Activated CD4-positive, CD25-positive, alpha-beta regulatory T cell (primary cell): ENCODE measurements at regions not wholly inside any gene's neighbourhood (a gene's known extent, or its start where the extent isn't known, plus 50 kb on each side); places are given as distances from the start of the nearest gene placed in this dataset.

Source experiments
- DNase-seq, 4 experiments: peaks; one replicate each; lab custom pipeline; 2025; lab: John Stamatoyannopoulos, UW

GRCh38 chr10:10587744-10588393, 429.8 kb upstream of the CELF2 start:
- DNase-seq: no peak

- DNase-seq: no peak
Observed at GRCh38 chr10:10589540-10590303, 427.9 kb upstream of the CELF2 start.

- no peak for DNase-seq
Observed at GRCh38 chr10:10591715-10592341, 425.8 kb upstream of the CELF2 start.

- no peak for DNase-seq
Observed at GRCh38 chr10:10596256-10596655, 421.4 kb upstream of the CELF2 start.

- no peak for DNase-seq
Observed at GRCh38 chr10:10598297-10598696, 419.4 kb upstream of the CELF2 start.

DNA sequence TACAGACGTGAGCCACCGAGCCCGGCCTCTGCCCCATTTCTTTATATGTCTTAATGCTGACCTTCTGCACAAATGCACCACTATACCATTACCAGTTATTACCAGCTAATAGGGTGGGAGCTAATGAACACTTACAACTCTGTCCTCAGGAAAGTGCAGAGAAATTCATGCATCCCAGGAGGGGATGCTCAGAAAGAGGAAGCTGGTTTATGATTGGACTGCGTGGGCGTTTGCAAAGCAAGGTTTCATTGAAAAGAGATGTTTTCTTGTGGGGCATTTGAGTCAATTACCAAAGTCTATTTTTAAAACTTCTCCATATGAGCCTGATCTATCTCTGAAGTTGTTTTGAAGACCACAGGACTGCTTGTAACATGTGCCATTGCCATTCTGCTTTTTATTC, 417.7 kb upstream of the CELF2 start:
- no peak for DNase-seq

GRCh38 chr10:10605551-10606081, 412.1 kb upstream of the CELF2 start:
- DNase-seq: no peak

GRCh38 chr10:10609379-10609955, 408.2 kb upstream of the CELF2 start:
- no peak for DNase-seq

- DNase-seq: no peak
Observed at GRCh38 chr10:10610171-10610570, 407.5 kb upstream of the CELF2 start.

- DNase-seq: no peak
Observed at GRCh38 chr10:10612151-10612550, 405.5 kb upstream of the CELF2 start.

GRCh38 chr10:10613656-10614244, 403.9 kb upstream of the CELF2 start:
- DNase-seq: no peak

DNA sequence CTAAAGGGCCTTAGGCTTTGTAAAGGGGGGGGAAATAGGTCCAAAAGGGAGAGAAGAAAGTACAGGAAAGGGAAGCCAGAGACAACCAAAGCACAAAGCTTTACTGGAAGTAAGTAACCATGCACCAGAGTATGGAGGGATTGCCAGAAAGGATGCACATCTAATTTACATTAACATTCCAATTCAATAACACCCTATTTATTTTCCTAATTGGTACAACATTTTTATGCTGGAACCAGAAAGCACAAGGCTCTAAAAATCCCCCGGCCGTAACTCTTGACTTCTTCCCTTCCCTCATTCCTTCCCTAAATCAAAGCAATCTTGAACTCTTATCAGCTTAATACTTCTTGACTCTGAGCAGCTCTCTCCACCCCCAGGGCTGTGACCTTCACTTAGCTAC, 400.0 kb upstream of the CELF2 start:
- DNase-seq: no peak

DNA sequence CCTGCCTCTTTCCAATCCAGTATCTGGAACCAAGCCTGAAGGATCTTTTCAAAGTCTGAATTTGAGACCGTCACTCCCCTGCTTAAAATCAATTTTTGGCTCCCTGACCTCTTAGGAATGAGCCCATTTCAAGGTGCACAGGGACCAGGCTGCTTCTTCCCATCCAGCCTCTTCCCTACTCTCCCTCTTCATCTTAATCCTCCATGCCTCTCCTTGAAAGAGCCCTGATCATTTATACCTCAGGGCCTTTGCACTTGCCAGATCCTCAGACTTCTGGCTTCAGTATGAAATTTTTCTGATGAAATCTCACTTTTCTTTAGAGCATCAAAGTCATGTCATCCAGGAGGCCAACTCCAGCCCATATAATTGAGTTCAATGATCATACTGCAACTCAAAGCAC, 399.5 kb upstream of the CELF2 start:
- DNase-seq: no peak

GRCh38 chr10:10623958-10624566, 393.6 kb upstream of the CELF2 start:
- DNase-seq: no peak

DNA sequence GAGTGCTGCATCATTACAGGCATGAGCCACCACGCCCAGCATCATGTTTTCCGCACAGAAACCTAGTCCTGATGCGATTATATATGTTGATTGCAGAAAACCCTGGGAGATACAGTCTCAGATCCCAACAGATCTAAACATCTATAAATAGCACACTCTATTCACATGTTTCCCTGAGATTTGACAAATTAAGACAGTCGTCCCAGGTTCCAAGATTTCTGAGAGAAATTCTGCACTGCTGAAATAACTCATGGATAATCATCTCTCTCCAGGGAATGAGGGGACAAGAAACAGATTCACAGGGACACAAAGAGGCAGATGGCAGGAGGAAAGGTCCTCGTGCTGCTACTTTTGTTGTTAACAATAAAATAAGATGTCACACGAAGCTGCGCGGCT, 393.1 kb upstream of the CELF2 start:
- no peak for DNase-seq

GRCh38 chr10:10625491-10625890, 392.2 kb upstream of the CELF2 start:
- DNase-seq: no peak

GRCh38 chr10:10626734-10627133, 390.9 kb upstream of the CELF2 start:
- no peak for DNase-seq

GRCh38 chr10:10627414-10627813, 390.3 kb upstream of the CELF2 start:
- no peak for DNase-seq

DNA sequence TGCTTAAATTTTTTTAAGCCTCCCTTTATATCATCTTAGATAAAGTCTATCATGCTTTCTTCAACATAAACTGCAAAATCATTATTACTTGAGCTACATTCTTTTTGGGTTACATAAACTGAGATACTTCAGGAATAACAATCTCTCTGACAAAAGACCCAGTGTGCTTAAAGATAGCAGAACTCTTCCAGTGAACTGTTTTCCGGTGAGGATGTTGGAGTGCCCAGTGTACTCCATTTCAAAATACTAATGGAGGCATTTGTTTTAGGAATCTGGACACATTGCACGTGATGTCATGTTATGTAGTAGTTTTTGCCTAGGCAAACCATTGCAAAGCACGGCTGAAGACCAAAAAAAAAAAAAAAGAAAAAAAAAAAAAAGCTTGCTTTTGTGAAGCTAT, 388.2 kb upstream of the CELF2 start:
- no peak for DNase-seq

DNA sequence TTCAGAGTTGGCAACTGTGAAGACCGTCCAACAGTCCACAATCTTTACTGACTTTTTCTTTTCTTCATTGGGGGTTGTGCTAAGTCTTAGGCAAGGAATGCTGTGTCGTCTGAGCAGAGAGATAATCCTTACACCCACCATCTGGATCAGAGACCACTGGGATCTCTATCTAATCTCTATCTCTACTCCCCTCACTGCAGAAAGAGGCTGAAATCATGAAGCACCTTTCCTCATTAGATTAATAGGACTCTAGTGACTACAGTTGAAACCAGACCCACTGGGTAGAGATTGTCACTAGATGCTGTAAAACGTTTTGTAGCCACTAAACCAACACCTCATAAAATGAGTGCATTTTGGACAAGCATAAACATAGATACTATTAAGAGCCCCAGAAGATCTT, 387.4 kb upstream of the CELF2 start:
- DNase-seq: no peak

GRCh38 chr10:10630782-10631181, 386.9 kb upstream of the CELF2 start:
- DNase-seq: no peak

GRCh38 chr10:10642189-10642588, 375.5 kb upstream of the CELF2 start:
- no peak for DNase-seq
